ENCODE measurements at regions not wholly inside any gene's neighbourhood (a gene's known extent, or its start where the extent isn't known, plus 50 kb on each side); places are given as distances from the start of the nearest gene placed in this dataset.

DNA sequence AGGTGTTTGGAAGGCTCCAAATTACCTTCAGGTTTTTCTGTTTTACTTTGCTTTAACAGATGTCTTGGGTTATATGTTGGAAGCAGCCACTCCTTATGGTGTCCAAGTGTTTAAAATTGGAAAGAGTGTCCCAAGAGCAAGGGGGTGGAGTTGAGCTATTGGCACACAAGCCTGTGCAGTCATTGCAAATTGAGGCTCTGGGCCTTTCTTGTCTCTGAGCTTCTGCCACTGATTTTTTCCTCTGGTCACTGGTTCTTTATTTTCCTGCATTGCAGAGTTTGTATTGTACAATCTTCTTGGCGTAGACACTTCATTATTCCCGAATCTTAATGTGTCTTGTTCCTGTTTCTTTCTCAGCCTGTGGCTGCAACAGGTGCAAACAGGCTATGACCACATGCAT is 598.8 kb downstream of the RNF144B start:
- POLR2A ChIA-PET = no interaction called here
- no peak for ATAC-seq
- no peak overlapping the region for H3K9ac ChIP-seq (ENCODE audit: insufficient read depth in 1 of 2, low read depth in 2 of 2, low read length in 2 of 2)
- no peaks in the 10 kb centered on the region for H3K4me1 ChIP-seq (replicated peaks in 1 of 2; ENCODE audit: control insufficient read depth in 2 of 2, insufficient read depth in 2 of 2, low read length in 2 of 2)
- no peak overlapping the region for H3K27ac ChIP-seq (ENCODE audit: extremely low read depth, low read depth, low read length)
- FAIRE-seq = no peak
- H3K9me3 ChIP-seq (replicated peaks; ENCODE audit: control insufficient read depth, insufficient read depth, low read depth, low read length) = no peaks in the 10 kb centered on the region
- H4K20me1 ChIP-seq (replicated peaks; ENCODE audit: control insufficient read depth, insufficient read depth, low read length) = no peaks in the 10 kb centered on the region
- no peak for DNase-seq (ENCODE audit: extremely low read depth in 1 of 4, low spot score in 3 of 4)
- H2AFZ ChIP-seq (ENCODE audit: low read depth, low read length) = no peak overlapping the region
- CTCF ChIA-PET (ENCODE audit: low intra/inter-chr PET ratio) = no interaction called here
- H3K9me1 ChIP-seq (ENCODE audit: control insufficient read depth, insufficient read depth, low read length) = no peaks in the 10 kb centered on the region
- intact Hi-C loops (cut with micrococcal nuclease) (no loop called here), in situ Hi-C loops (cut with MboI) (loop anchor here (10.0 kb wide), 1 partner anchor 1069 kb away; no protein-coding TSS in a partner anchor)
- no TSS peak for BruUV-seq (replicated peaks)
- no peaks in the 10 kb centered on the region for H3K36me3 ChIP-seq (ENCODE audit: control insufficient read depth, insufficient read depth, low read length)
- no peaks in the 10 kb centered on the region for H3K27me3 ChIP-seq (ENCODE audit: control insufficient read depth in 2 of 2, insufficient read depth in 2 of 2, low read length in 2 of 2)
- H3K79me2 ChIP-seq (ENCODE audit: control insufficient read depth, insufficient read depth, low read length) = no peaks in the 10 kb centered on the region
- WGBS (ENCODE audit: insufficient coverage, low coverage, missing lambda C conversion rate) = 0% methylated on average over 2 of the region's 2 CpGs
- no peak overlapping the region for H3K4me3 ChIP-seq
- TF ChIP-seq BHLHE40 (IDR thresholded peaks at IDR 0.05; ENCODE audit: low read length) = no peak
- H3K4me2 ChIP-seq (ENCODE audit: insufficient read depth, low read length) = no peak overlapping the region

DNA sequence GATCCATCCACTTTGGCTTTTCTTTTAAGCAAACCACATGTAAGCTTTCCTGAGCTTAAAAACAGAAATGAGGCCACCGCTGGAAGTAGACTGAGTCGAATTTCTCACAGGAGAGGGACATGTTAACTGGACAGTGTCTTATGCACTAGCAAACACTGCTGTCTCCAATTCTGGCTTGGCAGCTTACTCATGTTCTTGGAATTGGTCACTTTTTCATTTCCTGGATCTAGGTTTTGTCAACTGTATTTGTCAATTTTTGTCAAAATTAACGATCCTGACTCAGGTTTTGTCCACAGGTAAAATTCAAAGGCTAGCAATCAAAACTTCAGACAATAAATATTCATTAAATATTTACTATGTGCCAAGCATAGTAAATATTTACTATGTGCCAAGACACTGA is 601.5 kb downstream of the RNF144B start:
- Histone ChIP-seq H3K36me3 (ENCODE audit: control insufficient read depth, insufficient read depth, low read length) (no peaks in the 10 kb centered on the region), H3K79me2 (ENCODE audit: control insufficient read depth, insufficient read depth, low read length) (no peaks in the 10 kb centered on the region), H3K9me3 (replicated peaks; ENCODE audit: control insufficient read depth, insufficient read depth, low read depth, low read length) (no peaks in the 10 kb centered on the region), H3K4me1 (replicated peaks in 1 of 2; ENCODE audit: control insufficient read depth in 2 of 2, insufficient read depth in 2 of 2, low read length in 2 of 2) (no peaks in the 10 kb centered on the region), H3K4me2 (ENCODE audit: insufficient read depth, low read length) (no peak overlapping the region), H3K9me1 (ENCODE audit: control insufficient read depth, insufficient read depth, low read length) (no peaks in the 10 kb centered on the region), H2AFZ (ENCODE audit: low read depth, low read length) (no peak overlapping the region), H3K27me3 (ENCODE audit: control insufficient read depth in 2 of 2, insufficient read depth in 2 of 2, low read length in 2 of 2) (no peaks in the 10 kb centered on the region), H3K4me3 (no peak overlapping the region), H3K27ac (ENCODE audit: extremely low read depth, low read depth, low read length) (no peak overlapping the region), H4K20me1 (replicated peaks; ENCODE audit: control insufficient read depth, insufficient read depth, low read length) (no peaks in the 10 kb centered on the region), H3K9ac (ENCODE audit: insufficient read depth in 1 of 2, low read depth in 2 of 2, low read length in 2 of 2) (no peak overlapping the region)
- CTCF ChIA-PET (ENCODE audit: low intra/inter-chr PET ratio) = interaction anchor here (0.9 kb wide), 1 partner anchor 863 kb away, joined by 3 read pairs; no protein-coding TSS in a partner anchor
- 2% methylated on average over 3 of the region's 3 CpGs for WGBS (ENCODE audit: insufficient coverage, low coverage, missing lambda C conversion rate)
- BruUV-seq (replicated peaks) = no TSS peak
- POLR2A ChIA-PET = no interaction called here
- in situ Hi-C loops (cut with MboI) (loop anchor here (10.0 kb wide), 1 partner anchor 1066 kb away; no protein-coding TSS in a partner anchor), intact Hi-C loops (cut with micrococcal nuclease) (no loop called here)
- TF ChIP-seq KLF6 (CRISPR knock-in tag; IDR thresholded peaks at IDR 0.05; ENCODE audit: borderline replicate concordance) (no peak), GTF2F1 (IDR thresholded peaks at IDR 0.05; ENCODE audit: low read depth, low read length) (no peak), TBP (optimal IDR thresholded peaks at IDR 0.05; ENCODE audit: low read depth, low read length) (no peak), SIRT6 (IDR thresholded peaks at IDR 0.05; ENCODE audit: low read depth, low read length) (no peak)
- TF ChIP-seq, protein P1, sequence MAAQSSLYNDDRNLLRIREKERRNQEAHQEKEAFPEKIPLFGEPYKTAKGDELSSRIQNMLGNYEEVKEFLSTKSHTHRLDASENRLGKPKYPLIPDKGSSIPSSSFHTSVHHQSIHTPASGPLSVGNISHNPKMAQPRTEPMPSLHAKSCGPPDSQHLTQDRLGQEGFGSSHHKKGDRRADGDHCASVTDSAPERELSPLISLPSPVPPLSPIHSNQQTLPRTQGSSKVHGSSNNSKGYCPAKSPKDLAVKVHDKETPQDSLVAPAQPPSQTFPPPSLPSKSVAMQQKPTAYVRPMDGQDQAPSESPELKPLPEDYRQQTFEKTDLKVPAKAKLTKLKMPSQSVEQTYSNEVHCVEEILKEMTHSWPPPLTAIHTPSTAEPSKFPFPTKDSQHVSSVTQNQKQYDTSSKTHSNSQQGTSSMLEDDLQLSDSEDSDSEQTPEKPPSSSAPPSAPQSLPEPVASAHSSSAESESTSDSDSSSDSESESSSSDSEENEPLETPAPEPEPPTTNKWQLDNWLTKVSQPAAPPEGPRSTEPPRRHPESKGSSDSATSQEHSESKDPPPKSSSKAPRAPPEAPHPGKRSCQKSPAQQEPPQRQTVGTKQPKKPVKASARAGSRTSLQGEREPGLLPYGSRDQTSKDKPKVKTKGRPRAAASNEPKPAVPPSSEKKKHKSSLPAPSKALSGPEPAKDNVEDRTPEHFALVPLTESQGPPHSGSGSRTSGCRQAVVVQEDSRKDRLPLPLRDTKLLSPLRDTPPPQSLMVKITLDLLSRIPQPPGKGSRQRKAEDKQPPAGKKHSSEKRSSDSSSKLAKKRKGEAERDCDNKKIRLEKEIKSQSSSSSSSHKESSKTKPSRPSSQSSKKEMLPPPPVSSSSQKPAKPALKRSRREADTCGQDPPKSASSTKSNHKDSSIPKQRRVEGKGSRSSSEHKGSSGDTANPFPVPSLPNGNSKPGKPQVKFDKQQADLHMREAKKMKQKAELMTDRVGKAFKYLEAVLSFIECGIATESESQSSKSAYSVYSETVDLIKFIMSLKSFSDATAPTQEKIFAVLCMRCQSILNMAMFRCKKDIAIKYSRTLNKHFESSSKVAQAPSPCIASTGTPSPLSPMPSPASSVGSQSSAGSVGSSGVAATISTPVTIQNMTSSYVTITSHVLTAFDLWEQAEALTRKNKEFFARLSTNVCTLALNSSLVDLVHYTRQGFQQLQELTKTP (IDR thresholded peaks at IDR 0.05; ENCODE audit: low read depth in 1 of 2, partially characterized antibody in 2 of 2) = no peak
- ATAC-seq (no peak), DNase-seq (ENCODE audit: extremely low read depth in 1 of 4, low spot score in 3 of 4) (no peak), FAIRE-seq (no peak)
